D721Med (cell line): ENCODE measurements at regions not wholly inside any gene's neighbourhood (a gene's known extent, or its start where the extent isn't known, plus 50 kb on each side); places are given as distances from the start of the nearest gene placed in this dataset.

Experiments
- DNase-seq: peaks from one replicate; pipeline ENCODE4 v3.0.0; 2011; ENCODE audit warnings: low spot score; ENCODE audit not compliant: insufficient read length
- FAIRE-seq: peaks from 2 replicates; lab custom pipeline; 2011; peaks lifted over from hg19 to GRCh38; lab: Jason Lieb, UNC
- TF ChIP-seq, protein P1 (sequence below): IDR thresholded peaks from 2 replicates; pipeline ENCODE4 v1.5.1; 2012; ENCODE audit warnings: mild to moderate bottlenecking, control low read depth; ENCODE audit not compliant: insufficient read depth; ENCODE audit errors: missing control alignments

DNA sequence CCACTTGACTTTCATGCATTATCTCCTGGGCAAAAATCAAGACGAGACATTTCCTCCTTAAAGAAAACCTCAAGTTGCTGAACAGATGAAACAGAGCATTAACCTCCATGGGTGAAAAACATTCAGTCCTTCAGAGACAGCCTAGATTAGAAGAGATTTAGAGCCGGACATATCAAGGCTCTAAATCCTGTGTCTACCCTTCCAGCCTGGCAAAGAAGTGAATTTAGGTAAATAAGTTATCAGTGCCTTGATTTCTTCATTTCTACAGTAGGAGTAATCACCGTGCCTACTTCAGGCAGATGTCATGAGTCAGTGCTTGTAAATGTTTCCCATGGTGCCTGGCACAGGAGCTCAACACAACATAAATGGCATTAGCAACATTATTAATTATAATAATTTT is 159.3 kb upstream of the PRICKLE2 start:
- TF ChIP-seq, protein P1, sequence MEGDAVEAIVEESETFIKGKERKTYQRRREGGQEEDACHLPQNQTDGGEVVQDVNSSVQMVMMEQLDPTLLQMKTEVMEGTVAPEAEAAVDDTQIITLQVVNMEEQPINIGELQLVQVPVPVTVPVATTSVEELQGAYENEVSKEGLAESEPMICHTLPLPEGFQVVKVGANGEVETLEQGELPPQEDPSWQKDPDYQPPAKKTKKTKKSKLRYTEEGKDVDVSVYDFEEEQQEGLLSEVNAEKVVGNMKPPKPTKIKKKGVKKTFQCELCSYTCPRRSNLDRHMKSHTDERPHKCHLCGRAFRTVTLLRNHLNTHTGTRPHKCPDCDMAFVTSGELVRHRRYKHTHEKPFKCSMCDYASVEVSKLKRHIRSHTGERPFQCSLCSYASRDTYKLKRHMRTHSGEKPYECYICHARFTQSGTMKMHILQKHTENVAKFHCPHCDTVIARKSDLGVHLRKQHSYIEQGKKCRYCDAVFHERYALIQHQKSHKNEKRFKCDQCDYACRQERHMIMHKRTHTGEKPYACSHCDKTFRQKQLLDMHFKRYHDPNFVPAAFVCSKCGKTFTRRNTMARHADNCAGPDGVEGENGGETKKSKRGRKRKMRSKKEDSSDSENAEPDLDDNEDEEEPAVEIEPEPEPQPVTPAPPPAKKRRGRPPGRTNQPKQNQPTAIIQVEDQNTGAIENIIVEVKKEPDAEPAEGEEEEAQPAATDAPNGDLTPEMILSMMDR = no peak
- FAIRE-seq = peak; percentile 87
- DNase-seq = no peak

DNA sequence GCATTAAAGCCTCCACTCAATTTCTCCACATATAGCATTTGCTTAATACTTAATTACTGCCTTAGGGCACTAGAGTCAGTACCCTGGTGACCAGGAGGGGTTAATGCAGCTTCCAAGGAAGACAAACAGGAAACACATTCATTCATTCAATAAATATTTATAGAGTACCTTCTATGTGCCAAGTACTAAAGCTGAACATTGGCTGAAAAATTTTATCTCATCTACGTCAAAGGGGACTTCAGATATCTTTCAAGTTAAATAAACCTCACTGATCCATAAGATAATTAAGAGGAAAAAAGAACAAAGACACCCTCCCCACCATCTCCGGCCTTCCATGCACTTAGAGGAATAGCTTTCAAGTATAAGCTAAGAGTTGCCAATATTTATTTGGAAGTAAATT is 156.9 kb upstream of the PRICKLE2 start:
- TF ChIP-seq, protein P1 = no peak
- no peak for FAIRE-seq
- no peak for DNase-seq

DNA sequence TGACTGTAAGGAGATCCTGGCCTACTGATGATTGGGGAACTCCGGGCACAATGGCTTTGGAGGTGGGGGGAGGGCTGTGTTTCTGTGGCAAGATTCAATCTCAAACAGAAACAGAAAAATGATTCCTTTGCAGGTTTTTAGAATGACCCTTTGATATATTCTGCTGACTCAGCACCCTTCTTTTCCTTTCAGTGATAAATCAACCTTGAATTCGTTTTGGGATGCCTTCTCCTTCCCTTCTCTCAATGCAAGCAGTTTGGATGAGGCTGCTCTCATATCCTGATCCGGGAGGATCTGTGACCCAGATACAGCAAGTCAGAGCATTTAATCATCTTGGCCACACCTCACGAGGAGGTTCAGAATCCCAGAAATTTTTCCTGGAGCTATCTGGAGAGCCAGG is 156.1 kb upstream of the PRICKLE2 start:
- TF ChIP-seq, protein P1 = no peak
- DNase-seq = no peak
- FAIRE-seq = no peak

DNA sequence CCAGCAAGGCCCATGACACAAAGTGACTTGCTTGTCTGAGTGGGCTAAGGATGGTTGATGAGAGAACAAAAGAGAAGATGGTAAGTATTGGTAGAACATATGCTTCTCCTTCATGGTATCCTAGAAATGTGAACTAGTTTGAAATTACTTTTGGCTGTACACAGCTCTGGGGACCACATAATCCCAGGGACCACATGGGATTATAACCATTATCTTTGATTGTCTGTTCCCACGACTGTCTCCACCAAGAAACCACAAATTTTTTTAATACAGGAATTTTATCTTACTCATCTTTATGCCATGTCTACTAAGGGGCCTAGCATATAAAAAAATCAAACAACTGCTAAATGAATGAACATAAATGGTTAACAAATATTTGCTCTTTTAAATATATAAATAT is 155.3 kb upstream of the PRICKLE2 start:
- FAIRE-seq (no peak), DNase-seq (no peak)
- TF ChIP-seq, protein P1 = no peak

DNA sequence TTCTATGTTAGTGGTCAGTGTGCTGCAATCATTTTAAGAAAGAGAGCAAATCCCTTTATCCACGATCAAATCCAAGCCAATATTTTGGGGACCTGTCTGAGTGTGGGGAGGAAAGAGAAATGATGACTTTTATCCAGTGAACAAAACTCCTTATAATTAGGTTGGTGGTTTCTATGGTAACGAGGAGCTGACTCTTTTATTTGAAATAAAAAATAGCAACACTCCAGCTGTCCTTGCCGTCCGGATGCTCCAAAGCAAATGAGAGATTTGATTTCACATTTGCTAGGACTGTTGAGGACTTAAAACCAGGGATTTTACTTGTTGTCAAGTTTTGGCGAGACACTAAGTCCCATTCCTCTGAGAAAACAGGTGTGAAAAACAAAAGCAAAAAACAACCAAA is 154.0 kb upstream of the PRICKLE2 start:
- TF ChIP-seq, protein P1 = no peak
- FAIRE-seq (no peak), DNase-seq (no peak)

DNA sequence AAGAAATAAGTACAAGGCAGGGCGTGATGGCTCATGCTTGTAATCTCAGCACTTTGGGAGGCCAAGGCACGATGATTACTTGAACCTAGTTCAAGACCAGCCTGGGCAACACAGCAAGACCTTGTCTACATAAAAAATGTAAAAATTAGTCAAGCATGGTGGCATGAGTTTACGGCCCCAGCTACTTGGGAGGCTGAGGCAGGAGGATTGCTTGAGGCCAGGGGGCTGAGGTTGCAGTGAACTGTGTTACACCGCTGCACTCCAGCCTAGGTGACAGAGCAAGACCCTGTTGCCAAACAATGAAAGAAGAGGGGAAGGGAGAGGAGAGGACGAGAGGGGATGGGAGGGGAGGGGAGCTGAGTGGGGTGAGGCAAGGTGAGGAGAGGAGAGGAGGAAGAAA is 152.7 kb upstream of the PRICKLE2 start:
- no peak for DNase-seq
- TF ChIP-seq, protein P1 = no peak
- FAIRE-seq = no peak

DNA sequence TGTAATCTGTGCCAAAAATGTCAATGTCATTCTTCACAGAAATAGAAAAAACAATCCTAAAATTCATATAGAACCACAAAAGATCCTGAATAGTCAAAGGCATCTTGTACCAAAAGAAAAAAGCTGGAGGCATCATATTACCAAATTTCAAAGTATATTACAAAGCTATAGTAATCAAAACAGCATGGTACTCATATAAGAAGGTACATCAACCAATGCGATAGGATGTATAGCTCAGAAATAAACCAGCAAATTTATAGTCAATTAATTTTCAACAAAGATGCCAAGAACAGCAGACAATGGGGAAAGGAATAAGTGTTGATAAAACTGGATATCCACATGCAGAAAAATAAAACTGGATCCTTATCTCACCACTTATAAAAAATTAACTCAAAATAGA is 150.5 kb upstream of the PRICKLE2 start:
- no peak for FAIRE-seq
- TF ChIP-seq, protein P1 = no peak
- no peak for DNase-seq
